ENCODE measurements at regions not wholly inside any gene's neighbourhood (a gene's known extent, or its start where the extent isn't known, plus 50 kb on each side); places are given as distances from the start of the nearest gene placed in this dataset.
A peak's percentile ranks its signal among the peaks of the same experiment; 100 is the strongest.
"Not testable (repeated sequence)": the region's sequence is repeated elsewhere in the genome, so short reads cannot be mapped to it uniquely, and the experiment has no call there.

- DNase-seq (ENCODE audit: low read depth in 1 of 2, low spot score in 1 of 2), result no peak
Observed at GRCh38 chr5:91243852-91244251, 139.3 kb downstream of the ARRDC3 start.

GRCh38 chr5:91243286-91243685 is 139.8 kb downstream of the ARRDC3 start:
- DNase-seq (ENCODE audit: low read depth in 1 of 2, low spot score in 1 of 2), result no peak

GRCh38 chr5:91241460-91241859 is 141.7 kb downstream of the ARRDC3 start:
- DNase-seq (ENCODE audit: low read depth in 1 of 2, low spot score in 1 of 2), result not testable (repeated sequence)

- DNase-seq (ENCODE audit: low read depth in 1 of 2, low spot score in 1 of 2), result no peak
Observed at GRCh38 chr5:91240175-91240574, 142.9 kb downstream of the ARRDC3 start.

- no peak for DNase-seq (ENCODE audit: low read depth in 1 of 2, low spot score in 1 of 2)
Observed at GRCh38 chr5:91235271-91235694, 147.8 kb downstream of the ARRDC3 start.

- DNase-seq (ENCODE audit: low read depth in 1 of 2, low spot score in 1 of 2), result no peak
Observed at GRCh38 chr5:91232523-91232922, 150.6 kb downstream of the ARRDC3 start.

- no peak for DNase-seq (ENCODE audit: low read depth in 1 of 2, low spot score in 1 of 2)
Observed at GRCh38 chr5:91229031-91229727, 153.9 kb downstream of the ARRDC3 start.

- DNase-seq (ENCODE audit: low read depth in 1 of 2, low spot score in 1 of 2), result no peak
Observed at GRCh38 chr5:91228188-91228587, 154.9 kb downstream of the ARRDC3 start.

GRCh38 chr5:91225848-91226686 is 157.1 kb downstream of the ARRDC3 start:
- DNase-seq (ENCODE audit: low read depth in 1 of 2, low spot score in 1 of 2), result peak; percentile 24 to 41

GRCh38 chr5:91224969-91225368 is 158.1 kb downstream of the ARRDC3 start:
- DNase-seq (ENCODE audit: low read depth in 1 of 2, low spot score in 1 of 2), result no peak

GRCh38 chr5:91224456-91224855 is 158.7 kb downstream of the ARRDC3 start:
- no peak for DNase-seq (ENCODE audit: low read depth in 1 of 2, low spot score in 1 of 2)

- DNase-seq (ENCODE audit: low read depth in 1 of 2, low spot score in 1 of 2), result no peak
Observed at GRCh38 chr5:91223886-91224285, 159.2 kb downstream of the ARRDC3 start.

GRCh38 chr5:91222482-91222881 is 160.6 kb downstream of the ARRDC3 start:
- no peak for DNase-seq (ENCODE audit: low read depth in 1 of 2, low spot score in 1 of 2)

GRCh38 chr5:91221917-91222316 is 161.2 kb downstream of the ARRDC3 start:
- DNase-seq (ENCODE audit: low read depth in 1 of 2, low spot score in 1 of 2), result no peak

- DNase-seq (ENCODE audit: low read depth in 1 of 2, low spot score in 1 of 2), result no peak
Observed at GRCh38 chr5:91219803-91220371, 163.2 kb downstream of the ARRDC3 start.

- no peak for DNase-seq (ENCODE audit: low read depth in 1 of 2, low spot score in 1 of 2)
Observed at GRCh38 chr5:91219091-91219802, 163.9 kb downstream of the ARRDC3 start.

- DNase-seq (ENCODE audit: low read depth in 1 of 2, low spot score in 1 of 2), result no peak
Observed at GRCh38 chr5:91217859-91218258, 165.3 kb downstream of the ARRDC3 start.

GRCh38 chr5:91214571-91214970 is 168.5 kb downstream of the ARRDC3 start:
- DNase-seq (ENCODE audit: low read depth in 1 of 2, low spot score in 1 of 2), result no peak
